Limb (tissue), 2 donors: ENCODE measurements at regions not wholly inside any gene's neighbourhood (a gene's known extent, or its start where the extent isn't known, plus 50 kb on each side); places are given as distances from the start of the nearest gene placed in this dataset.
A peak's percentile ranks its signal among the peaks of the same experiment; 100 is the strongest.
"Not testable (repeated sequence)": the region's sequence is repeated elsewhere in the genome, so short reads cannot be mapped to it uniquely, and the experiment has no call there.

Source experiments
- DNase-seq, 2 donors: peaks; one replicate each; pipeline ENCODE4 v3.0.0-alpha.2; 2016; ENCODE audit errors: extremely low spot score in 2 of 2

GRCh38 chr4:126489826-126490463, 1142.8 kb upstream of the INTU start:
- DNase-seq, result no peak

- DNase-seq, result no peak
Observed at GRCh38 chr4:126495163-126495752, 1137.5 kb upstream of the INTU start.

GRCh38 chr4:126512979-126513378, 1119.8 kb upstream of the INTU start:
- DNase-seq, result no peak

DNA sequence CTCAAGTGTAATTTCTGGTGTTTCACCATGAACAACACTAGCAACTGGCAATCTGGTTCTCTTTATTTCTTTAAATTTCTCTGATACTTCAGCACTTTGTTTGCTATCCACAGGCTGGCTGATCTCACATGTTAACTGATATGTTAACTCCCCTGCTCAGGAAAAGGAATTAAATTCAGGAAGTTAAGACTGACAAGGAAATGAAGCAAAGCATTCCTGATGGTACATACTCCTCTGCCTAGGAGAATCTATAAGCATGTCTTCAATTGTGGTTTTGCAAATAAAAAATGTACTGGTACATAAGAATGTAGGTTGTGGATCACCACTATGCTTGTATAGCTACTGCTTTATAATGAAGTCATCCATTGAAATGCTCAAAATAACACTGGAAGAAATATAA, 1119.2 kb upstream of the INTU start:
- DNase-seq, result no peak

- DNase-seq, result no peak
Observed at GRCh38 chr4:126520731-126521130, 1112.0 kb upstream of the INTU start.

DNA sequence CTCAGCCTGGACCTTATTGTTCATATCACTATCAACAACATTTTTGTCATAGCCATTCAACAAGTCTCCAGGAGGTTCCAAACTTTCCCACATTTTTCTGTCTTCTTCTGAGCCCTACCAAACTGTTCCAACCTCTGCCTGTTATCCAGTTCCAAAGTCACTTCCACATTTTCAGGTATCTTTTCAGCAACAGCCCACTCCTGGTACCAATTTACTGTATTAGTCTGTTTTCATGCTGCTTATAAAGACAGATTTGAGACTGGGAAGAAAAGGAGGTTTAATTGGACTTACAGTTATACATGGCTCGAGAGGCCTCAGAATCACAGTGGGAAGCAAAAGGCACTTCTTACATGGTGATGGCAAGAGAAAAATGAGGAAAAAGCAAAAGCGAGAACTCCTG, 1107.4 kb upstream of the INTU start:
- not testable (repeated sequence) for DNase-seq

GRCh38 chr4:126526335-126526734, 1106.4 kb upstream of the INTU start:
- no peak for DNase-seq

DNA sequence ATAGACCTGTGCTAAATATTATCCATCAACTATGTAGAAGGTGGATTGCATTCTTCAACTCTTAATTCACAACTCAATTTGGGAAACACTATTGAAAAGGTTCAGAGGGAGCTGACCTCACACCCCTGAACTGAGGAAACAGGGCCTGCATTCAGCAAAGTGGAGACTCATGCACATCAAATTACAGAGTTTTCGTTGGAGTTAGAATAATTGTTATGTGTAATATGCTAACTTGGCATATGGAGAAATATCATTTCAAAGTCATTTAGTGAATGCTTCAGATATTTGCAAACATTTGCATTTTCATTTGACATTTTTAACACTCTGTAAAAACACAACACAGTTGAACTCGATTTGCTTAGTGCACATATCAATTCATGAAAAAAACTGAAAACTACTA, 1102.8 kb upstream of the INTU start:
- no peak for DNase-seq

DNA sequence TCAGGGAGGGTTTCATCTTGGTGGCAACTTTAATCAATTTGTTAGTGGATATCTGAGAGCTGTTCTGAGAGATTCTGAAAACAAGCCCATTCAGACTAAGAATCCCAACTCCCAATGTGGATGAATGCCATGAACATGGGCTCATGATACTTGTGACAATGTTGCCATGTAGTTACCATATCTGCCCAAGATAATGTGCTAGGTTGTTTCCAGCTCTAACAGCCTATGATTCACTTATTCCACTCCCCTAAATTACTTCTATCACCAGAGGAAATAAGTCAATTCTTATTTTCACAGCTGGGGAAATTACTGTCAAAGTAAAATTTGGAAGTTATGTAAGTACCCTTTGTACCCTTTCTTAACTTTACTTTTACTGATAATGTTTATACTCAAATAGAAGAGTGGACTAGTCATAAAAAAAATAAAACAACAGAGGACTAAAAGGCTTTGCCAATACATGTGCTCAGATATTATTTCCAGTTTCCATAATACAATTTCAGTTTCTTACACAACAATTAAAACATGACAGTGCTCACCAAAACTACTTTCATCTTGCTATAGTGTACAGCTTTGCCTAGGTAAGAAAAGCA, 1101.7 kb upstream of the INTU start:
- DNase-seq, result no peak

GRCh38 chr4:126532527-126532926, 1100.2 kb upstream of the INTU start:
- no peak for DNase-seq

DNA sequence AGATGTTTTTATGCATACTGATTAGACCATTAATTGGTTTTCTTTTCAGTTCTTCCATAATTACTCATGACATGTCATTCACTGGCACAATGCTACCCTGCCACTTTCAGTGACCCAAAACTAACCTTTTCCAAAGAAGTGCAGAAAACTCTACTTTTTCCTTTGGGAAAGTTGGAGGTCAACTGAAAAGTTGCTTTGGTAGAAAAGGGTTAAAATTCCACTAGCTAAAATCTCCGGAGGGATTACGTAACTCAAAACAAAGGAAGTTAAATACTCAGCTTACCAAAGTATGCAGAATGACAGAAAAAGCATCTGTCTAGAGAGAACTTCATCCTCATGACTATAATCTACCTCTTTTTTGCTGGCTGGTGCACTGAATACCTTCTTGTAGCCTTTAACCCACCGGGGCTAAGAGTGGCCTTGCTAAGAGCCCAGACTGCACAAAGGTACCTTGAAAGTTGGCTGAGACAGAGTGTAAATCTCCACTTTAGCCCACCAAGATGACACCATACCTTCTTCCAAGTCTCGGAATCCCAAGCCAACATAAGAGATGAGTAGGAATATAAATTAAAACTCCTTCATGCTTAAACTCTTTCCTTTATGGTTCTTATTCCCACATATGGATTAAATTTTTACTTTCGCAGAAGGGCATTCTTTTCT, 1099.5 kb upstream of the INTU start:
- peak; percentile 31 to 38 for DNase-seq

GRCh38 chr4:126539771-126540170, 1093.0 kb upstream of the INTU start:
- DNase-seq, result no peak

GRCh38 chr4:126541820-126542219, 1090.9 kb upstream of the INTU start:
- DNase-seq, result no peak

DNA sequence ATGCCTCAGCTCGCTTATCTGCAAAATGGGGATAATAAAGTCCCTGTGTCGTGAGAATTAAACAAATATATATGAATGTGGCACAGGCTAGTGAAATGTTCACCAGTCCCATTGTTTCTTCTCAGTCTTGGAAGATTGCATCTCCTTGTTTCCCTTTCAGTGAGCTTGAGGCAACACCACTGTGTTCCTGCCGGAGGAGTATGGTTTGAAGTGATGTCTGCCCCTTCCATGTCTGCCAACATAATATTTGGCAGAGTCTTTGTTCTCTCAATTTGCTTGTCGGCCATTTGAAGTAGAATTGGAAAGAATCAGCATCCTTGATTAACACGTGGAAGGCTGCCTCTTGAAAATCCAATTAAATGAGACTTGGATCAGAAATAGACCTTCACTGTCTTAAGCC, 1088.5 kb upstream of the INTU start:
- no peak for DNase-seq

DNA sequence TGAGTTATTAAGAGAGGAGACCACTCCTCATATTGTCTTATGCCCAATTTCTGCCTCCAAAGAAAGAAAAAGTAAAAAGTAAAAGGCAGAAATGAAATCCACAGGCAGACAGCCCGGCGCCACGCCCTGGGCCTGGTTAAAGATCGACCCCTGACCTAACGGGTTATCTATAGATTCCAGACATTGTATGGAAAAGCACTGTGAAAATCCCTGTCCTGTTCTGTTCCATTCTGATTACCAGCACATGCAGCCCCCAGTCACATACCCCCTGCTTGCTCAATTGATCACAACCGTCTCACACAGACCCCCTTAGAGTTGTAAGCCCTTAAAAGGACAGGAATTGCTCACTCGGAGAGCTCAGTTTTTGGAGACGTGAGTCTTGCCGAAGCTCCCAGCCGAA, 1086.6 kb upstream of the INTU start:
- not testable (repeated sequence) for DNase-seq

DNA sequence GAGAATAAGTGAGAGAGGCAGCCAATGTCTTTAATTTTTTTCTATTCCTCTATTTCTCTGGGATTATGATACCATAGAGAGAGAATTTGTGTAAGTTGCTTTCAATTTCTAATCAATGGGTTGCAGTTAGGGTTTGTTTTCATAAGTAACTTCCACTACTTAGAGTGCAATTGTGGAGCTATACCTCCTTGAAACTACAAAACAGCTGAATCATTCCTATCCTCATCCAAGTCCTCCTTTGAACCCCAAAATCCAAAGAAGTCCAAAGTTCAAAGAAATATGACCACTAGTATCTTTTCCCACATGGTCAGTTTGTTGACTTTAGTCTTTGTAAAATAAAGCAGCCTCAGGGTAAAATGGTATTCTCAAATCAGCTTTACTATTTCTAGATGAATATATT, 1085.4 kb upstream of the INTU start:
- no peak for DNase-seq

DNA sequence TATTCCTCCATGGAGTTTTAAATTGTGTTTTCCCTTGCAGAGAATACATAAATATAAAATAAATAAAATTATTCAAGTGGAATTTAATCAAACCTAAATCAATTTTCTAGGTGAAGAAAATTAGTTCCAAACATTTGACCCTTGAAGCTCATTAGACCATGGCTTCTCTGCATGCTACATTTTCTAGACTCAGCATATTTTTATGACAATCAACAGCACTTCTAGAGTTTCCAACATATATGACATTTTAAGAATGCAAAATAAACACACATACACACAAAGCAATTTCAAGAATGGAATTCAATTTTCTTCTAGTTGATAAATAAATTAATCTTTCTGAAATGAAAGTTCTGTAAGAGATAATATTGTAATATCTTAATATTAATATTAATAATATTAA, 1083.9 kb upstream of the INTU start:
- no peak for DNase-seq

GRCh38 chr4:126552321-126552720, 1080.4 kb upstream of the INTU start:
- no peak for DNase-seq

GRCh38 chr4:126553248-126553647, 1079.5 kb upstream of the INTU start:
- DNase-seq, result no peak

DNA sequence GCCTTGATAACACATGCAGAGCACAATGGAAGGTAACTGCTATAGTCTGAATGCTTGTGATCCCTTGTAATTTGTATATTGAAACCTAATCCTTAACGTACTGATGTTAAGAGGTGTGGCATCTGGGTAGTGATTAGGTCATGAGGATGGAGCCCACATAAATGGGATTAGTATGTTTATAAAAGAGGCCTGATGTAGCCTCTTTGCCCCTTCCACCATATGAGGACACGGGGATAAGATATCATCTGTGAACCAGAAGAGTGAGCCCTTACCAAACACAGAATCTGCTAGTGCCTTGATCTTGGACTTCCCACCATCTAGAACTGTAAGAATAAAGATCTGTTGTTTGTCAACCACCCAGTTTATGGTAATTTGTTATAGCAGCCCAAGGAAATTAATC, 1074.2 kb upstream of the INTU start:
- no peak for DNase-seq

GRCh38 chr4:126559961-126560360, 1072.8 kb upstream of the INTU start:
- DNase-seq, result peak in 1 of 2 donors; percentile 55

DNA sequence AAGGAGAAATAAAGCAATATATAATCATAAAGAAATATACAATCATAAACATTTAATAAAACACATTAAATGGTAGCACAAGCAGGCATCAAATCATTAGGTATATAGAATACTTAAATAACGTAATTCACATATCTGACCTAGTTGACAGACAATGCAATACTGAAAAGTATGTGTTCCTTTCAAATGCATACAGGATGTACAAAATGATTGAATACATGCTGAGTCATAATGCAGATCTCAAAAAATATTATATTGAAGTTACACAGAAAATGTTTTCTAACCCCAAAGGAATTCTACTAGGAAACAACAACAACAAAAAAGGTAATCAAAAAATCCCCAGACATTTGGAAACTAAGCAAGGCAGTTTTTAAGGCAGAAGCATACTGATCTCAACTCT, 1072.0 kb upstream of the INTU start:
- DNase-seq, result no peak

GRCh38 chr4:126563389-126563788, 1069.4 kb upstream of the INTU start:
- no peak for DNase-seq
